ENCODE measurements at regions not wholly inside any gene's neighbourhood (a gene's known extent, or its start where the extent isn't known, plus 50 kb on each side); places are given as distances from the start of the nearest gene placed in this dataset.

GRCh38 chr2:14749884-14750283, 117.4 kb downstream of the LRATD1 start:
- Histone ChIP-seq H3K4me1 (no peaks in the 10 kb centered on the region), H3K4me3 (no peak overlapping the region), H3K9me3 (peaks cover 5% of the 10 kb centered on the region; the same call in 1 of the 2 replicates), H3K4me2 (no peak overlapping the region), H3K27me3 (no peaks in the 10 kb centered on the region), H4K20me1 (no peaks in the 10 kb centered on the region), H3K27ac (no peak overlapping the region), H3K9ac (no peak overlapping the region), H3K36me3 (no peaks in the 10 kb centered on the region)
- no peak for TF ChIP-seq Cebpa-rat (IDR thresholded peaks at IDR 0.05)

DNA sequence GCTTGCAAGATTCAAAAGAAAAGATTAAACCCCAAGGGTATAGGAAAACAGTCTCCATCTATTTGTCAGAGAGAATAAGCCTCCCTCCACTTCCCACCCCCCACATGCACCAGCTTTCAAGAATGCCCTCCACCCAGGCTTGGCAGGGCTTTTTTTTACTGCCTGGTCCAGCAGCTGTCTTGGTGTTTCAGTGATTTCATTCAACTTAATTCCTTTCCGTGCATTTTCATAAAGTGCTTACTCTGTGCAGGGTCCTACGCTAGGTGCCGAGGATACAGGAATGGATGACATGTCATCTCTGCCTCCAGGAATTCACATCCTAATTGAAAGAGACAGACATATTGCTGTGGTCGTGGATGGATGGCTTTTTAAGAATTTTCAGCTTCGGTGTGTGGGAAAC, 117.9 kb downstream of the LRATD1 start:
- no peaks in the 10 kb centered on the region for H3K27me3 ChIP-seq
- H3K36me3 ChIP-seq: no peaks in the 10 kb centered on the region
- no peak overlapping the region for H3K4me3 ChIP-seq
- H3K4me1 ChIP-seq: no peaks in the 10 kb centered on the region
- H3K4me2 ChIP-seq: no peak overlapping the region
- peaks cover 5% of the 10 kb centered on the region; the same call in 1 of the 2 replicates for H3K9me3 ChIP-seq
- H3K9ac ChIP-seq: no peak overlapping the region
- no peaks in the 10 kb centered on the region for H4K20me1 ChIP-seq
- no peak overlapping the region for H3K27ac ChIP-seq
- TF ChIP-seq Cebpa-rat (IDR thresholded peaks at IDR 0.05): no peak

GRCh38 chr2:14751581-14751980, 119.1 kb downstream of the LRATD1 start:
- Histone ChIP-seq H3K36me3 (no peaks in the 10 kb centered on the region), H3K27ac (no peak overlapping the region), H3K4me2 (no peak overlapping the region), H4K20me1 (no peaks in the 10 kb centered on the region), H3K9me3 (peaks cover 5% of the 10 kb centered on the region; the same call in 1 of the 2 replicates), H3K4me3 (no peak overlapping the region), H3K4me1 (no peaks in the 10 kb centered on the region), H3K9ac (no peak overlapping the region), H3K27me3 (no peaks in the 10 kb centered on the region)
- TF ChIP-seq Cebpa-rat (IDR thresholded peaks at IDR 0.05): no peak

GRCh38 chr2:14752295-14752694, 119.8 kb downstream of the LRATD1 start:
- H3K4me3 ChIP-seq: no peak overlapping the region
- H3K36me3 ChIP-seq: no peaks in the 10 kb centered on the region
- no peak for TF ChIP-seq Cebpa-rat (IDR thresholded peaks at IDR 0.05)
- H3K4me1 ChIP-seq: no peaks in the 10 kb centered on the region
- no peaks in the 10 kb centered on the region for H4K20me1 ChIP-seq
- no peak overlapping the region for H3K9ac ChIP-seq
- no peaks in the 10 kb centered on the region for H3K27me3 ChIP-seq
- no peak overlapping the region for H3K4me2 ChIP-seq
- peaks cover 2% of the 10 kb centered on the region; the same call in 1 of the 2 replicates for H3K9me3 ChIP-seq
- no peak overlapping the region for H3K27ac ChIP-seq

- TF ChIP-seq Cebpa-rat (IDR thresholded peaks at IDR 0.05): no peak
- Histone ChIP-seq H3K9ac (no peak overlapping the region), H4K20me1 (no peaks in the 10 kb centered on the region), H3K4me3 (no peak overlapping the region), H3K36me3 (no peaks in the 10 kb centered on the region), H3K27me3 (no peaks in the 10 kb centered on the region), H3K4me2 (no peak overlapping the region), H3K9me3 (no peaks in the 10 kb centered on the region), H3K27ac (no peak overlapping the region), H3K4me1 (no peaks in the 10 kb centered on the region)
Measured at GRCh38 chr2:14756122-14756541, 123.6 kb downstream of the LRATD1 start.

- H3K36me3 ChIP-seq: no peaks in the 10 kb centered on the region
- no peaks in the 10 kb centered on the region for H3K4me1 ChIP-seq
- H4K20me1 ChIP-seq: no peaks in the 10 kb centered on the region
- no peak overlapping the region for H3K9ac ChIP-seq
- H3K9me3 ChIP-seq: no peaks in the 10 kb centered on the region
- H3K27me3 ChIP-seq: no peaks in the 10 kb centered on the region
- H3K27ac ChIP-seq: no peak overlapping the region
- no peak for TF ChIP-seq Cebpa-rat (IDR thresholded peaks at IDR 0.05)
- H3K4me3 ChIP-seq: no peak overlapping the region
- H3K4me2 ChIP-seq: no peak overlapping the region
Measured at GRCh38 chr2:14756981-14757657, 124.6 kb downstream of the LRATD1 start.

GRCh38 chr2:14759082-14759481, 126.6 kb downstream of the LRATD1 start:
- H4K20me1 ChIP-seq: no peaks in the 10 kb centered on the region
- no peak overlapping the region for H3K4me2 ChIP-seq
- H3K27me3 ChIP-seq: no peaks in the 10 kb centered on the region
- no peak overlapping the region for H3K9ac ChIP-seq
- no peak for TF ChIP-seq Cebpa-rat (IDR thresholded peaks at IDR 0.05)
- no peaks in the 10 kb centered on the region for H3K9me3 ChIP-seq
- no peaks in the 10 kb centered on the region for H3K36me3 ChIP-seq
- no peak overlapping the region for H3K4me3 ChIP-seq
- H3K4me1 ChIP-seq: no peaks in the 10 kb centered on the region
- no peak overlapping the region for H3K27ac ChIP-seq

DNA sequence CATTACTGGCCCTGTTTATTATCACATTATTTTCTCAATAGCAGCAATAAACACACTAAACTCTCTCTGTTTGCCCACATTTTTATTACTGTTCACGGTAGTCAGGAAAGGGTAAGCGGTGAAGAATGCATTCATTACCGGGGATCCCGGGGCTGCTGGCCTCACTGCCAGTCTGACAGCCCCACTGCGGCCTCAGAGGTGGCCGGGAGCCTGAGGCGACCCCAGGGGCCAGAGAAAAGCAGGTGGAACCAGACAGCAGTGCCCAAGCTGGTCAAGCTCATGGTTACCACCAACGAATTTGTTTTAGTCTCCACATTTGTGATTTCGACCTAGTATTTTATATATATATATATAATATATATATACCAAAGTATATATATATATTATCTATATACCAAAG, 127.7 kb downstream of the LRATD1 start:
- Histone ChIP-seq H3K4me1 (no peaks in the 10 kb centered on the region), H3K27ac (no peak overlapping the region), H3K27me3 (no peaks in the 10 kb centered on the region), H3K4me3 (no peak overlapping the region), H3K4me2 (no peak overlapping the region), H4K20me1 (no peaks in the 10 kb centered on the region), H3K9ac (no peak overlapping the region), H3K9me3 (no peaks in the 10 kb centered on the region), H3K36me3 (no peaks in the 10 kb centered on the region)
- no peak for TF ChIP-seq Cebpa-rat (IDR thresholded peaks at IDR 0.05)

DNA sequence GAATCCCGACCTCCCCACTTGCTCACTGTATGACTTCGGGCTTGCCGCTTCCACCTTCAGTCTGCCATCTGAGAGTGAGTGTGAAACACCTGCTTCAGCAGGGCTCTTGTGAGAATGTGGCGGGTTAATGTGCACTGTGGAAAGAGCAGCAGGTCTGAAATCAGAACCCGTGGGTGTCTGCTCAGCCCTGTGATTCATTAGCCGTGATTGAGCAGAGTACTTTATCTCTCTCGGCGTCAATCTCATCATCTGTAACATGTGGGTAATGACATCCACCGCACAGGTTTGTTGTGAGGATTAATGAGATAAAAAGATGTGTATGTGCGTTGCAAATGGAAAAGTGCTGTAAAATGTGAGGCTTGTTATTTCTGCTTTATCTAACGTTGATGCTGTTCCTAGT, 128.6 kb downstream of the LRATD1 start:
- no peak for TF ChIP-seq Cebpa-rat (IDR thresholded peaks at IDR 0.05)
- Histone ChIP-seq H3K9me3 (no peaks in the 10 kb centered on the region), H3K27ac (no peak overlapping the region)

DNA sequence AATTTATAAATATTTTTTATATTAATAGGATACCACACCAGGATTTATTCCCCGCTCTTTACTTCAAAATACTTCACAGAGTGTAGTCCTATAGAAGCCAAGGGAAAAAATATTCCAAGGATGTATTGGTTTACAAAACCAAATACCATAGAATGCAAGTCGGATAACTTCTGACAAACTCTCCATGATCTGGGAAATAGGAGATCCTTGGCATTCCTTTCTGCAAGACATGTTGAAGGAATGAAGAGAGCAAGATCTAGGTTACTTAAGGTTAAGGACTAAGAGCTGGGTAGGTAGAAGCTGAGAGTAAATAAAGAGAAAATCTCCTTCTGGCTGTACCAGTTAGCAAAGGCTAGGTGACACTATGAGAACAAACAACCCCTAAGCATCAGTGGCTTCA, 141.2 kb downstream of the LRATD1 start:
- no peak for TF ChIP-seq Cebpa-rat (IDR thresholded peaks at IDR 0.05)
- H4K20me1 ChIP-seq: no peaks in the 10 kb centered on the region
- H3K9ac ChIP-seq: no peak overlapping the region
- H3K9me3 ChIP-seq: no peaks in the 10 kb centered on the region
- no peaks in the 10 kb centered on the region for H3K27me3 ChIP-seq
- H3K4me3 ChIP-seq: no peak overlapping the region
- H3K36me3 ChIP-seq: no peaks in the 10 kb centered on the region
- H3K27ac ChIP-seq: no peak overlapping the region
- H3K4me1 ChIP-seq: no peaks in the 10 kb centered on the region
- H3K4me2 ChIP-seq: no peak overlapping the region

More for the DNA sequence above, 128.6 kb downstream of the LRATD1 start:
- H3K4me1 ChIP-seq: no peaks in the 10 kb centered on the region
- no peaks in the 10 kb centered on the region for H3K36me3 ChIP-seq
- H3K27me3 ChIP-seq: no peaks in the 10 kb centered on the region
- H3K4me2 ChIP-seq: no peak overlapping the region
- H3K4me3 ChIP-seq: no peak overlapping the region
- no peak overlapping the region for H3K9ac ChIP-seq
- H4K20me1 ChIP-seq: no peaks in the 10 kb centered on the region

Data from BLaER1 (cell line).